ENCODE measurements at regions not wholly inside any gene's neighbourhood (a gene's known extent, or its start where the extent isn't known, plus 50 kb on each side); places are given as distances from the start of the nearest gene placed in this dataset.

GRCh38 chr3:20537234-20537633 lies 351.2 kb upstream of the SGO1 start:
- Mint-ChIP-seq H3K27ac (no peak overlapping the region), H3K27me3 (ENCODE audit: low read depth) (no peaks in the 10 kb centered on the region), H3K4me3 (no peak overlapping the region), H3K9me3 (no peaks in the 10 kb centered on the region), H3K4me1 (peaks cover 24% of the 10 kb centered on the region), H3K36me3 (no peaks in the 10 kb centered on the region)
- POLR2A ChIA-PET, result no interaction called here
- ATAC-seq, result no peak
- CTCF ChIA-PET, result no interaction called here
- TF ChIP-seq ESRRA (CRISPR knock-in tag; IDR thresholded peaks at IDR 0.05; ENCODE audit: borderline replicate concordance) (no peak), ZNF281 (CRISPR knock-in tag; IDR thresholded peaks at IDR 0.05) (no peak), HMGA2 (CRISPR knock-in tag; IDR thresholded peaks at IDR 0.05) (no peak), ZNF263 (CRISPR knock-in tag; IDR thresholded peaks at IDR 0.05; ENCODE audit: low read depth) (no peak), USF1 (CRISPR knock-in tag; IDR thresholded peaks at IDR 0.05) (no peak), ZBTB43 (CRISPR knock-in tag; IDR thresholded peaks at IDR 0.05) (no peak), NR1H2 (CRISPR knock-in tag; IDR thresholded peaks at IDR 0.05) (no peak), NR3C1 (CRISPR knock-in tag; conservative IDR thresholded peaks at IDR 0.05; ENCODE audit: low read depth) (no peak), RORB (CRISPR knock-in tag; IDR thresholded peaks at IDR 0.05) (no peak), IRF1 (CRISPR knock-in tag; IDR thresholded peaks at IDR 0.05) (no peak), ETV6 (CRISPR knock-in tag; IDR thresholded peaks at IDR 0.05) (no peak), ZSCAN18 (CRISPR knock-in tag; IDR thresholded peaks at IDR 0.05) (no peak)
- TF ChIP-seq, protein P1, sequence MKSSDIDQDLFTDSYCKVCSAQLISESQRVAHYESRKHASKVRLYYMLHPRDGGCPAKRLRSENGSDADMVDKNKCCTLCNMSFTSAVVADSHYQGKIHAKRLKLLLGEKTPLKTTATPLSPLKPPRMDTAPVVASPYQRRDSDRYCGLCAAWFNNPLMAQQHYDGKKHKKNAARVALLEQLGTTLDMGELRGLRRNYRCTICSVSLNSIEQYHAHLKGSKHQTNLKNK (CRISPR knock-in tag; IDR thresholded peaks at IDR 0.05), result no peak
- no peak for DNase-seq (ENCODE audit: low spot score)

DNA sequence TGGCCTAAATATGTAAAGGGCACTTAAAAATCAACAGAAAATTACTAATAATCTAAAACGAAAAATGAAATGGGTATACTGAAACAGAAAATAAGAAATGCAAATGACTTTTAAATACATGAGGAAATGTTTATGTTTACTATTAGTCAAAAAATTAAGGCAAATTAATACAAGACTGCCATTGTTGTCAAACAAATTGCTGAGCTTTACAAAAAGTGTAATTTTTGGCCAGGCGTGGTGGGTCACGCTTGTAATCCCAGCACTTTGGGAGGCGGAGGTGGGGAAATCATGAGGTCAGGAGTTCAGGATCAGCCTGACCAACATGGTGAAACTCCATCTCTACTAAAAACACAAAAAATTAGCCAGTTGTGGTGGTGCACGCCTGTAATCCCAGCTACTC lies 343.9 kb upstream of the SGO1 start:
- no peaks in the 10 kb centered on the region for H3K27me3 Mint-ChIP-seq (ENCODE audit: low read depth)
- peaks cover 11% of the 10 kb centered on the region for H3K4me1 Mint-ChIP-seq
- no peak for TF ChIP-seq OVOL2 (CRISPR knock-in tag; IDR thresholded peaks at IDR 0.05; ENCODE audit: borderline replicate concordance)
- DNase-seq (ENCODE audit: low spot score) (no peak), ATAC-seq (no peak)
- H3K27ac Mint-ChIP-seq, result no peak overlapping the region
- no peak overlapping the region for H3K4me3 Mint-ChIP-seq
- H3K36me3 Mint-ChIP-seq, result no peaks in the 10 kb centered on the region
- CTCF ChIA-PET, result no interaction called here
- POLR2A ChIA-PET, result no interaction called here
- H3K9me3 Mint-ChIP-seq, result no peaks in the 10 kb centered on the region

GRCh38 chr3:20528180-20528770 lies 342.3 kb upstream of the SGO1 start:
- ChIA-PET CTCF (interaction anchor here (1.2 kb wide), 1 partner anchor 16 kb away, joined by 3 read pairs; no protein-coding TSS in a partner anchor), POLR2A (no interaction called here)
- H3K27me3 Mint-ChIP-seq (ENCODE audit: low read depth), result no peaks in the 10 kb centered on the region
- no peaks in the 10 kb centered on the region for H3K4me1 Mint-ChIP-seq
- H3K36me3 Mint-ChIP-seq, result no peaks in the 10 kb centered on the region
- DNase-seq (ENCODE audit: low spot score) (no peak), ATAC-seq (no peak)
- TF ChIP-seq RELA (CRISPR knock-in tag; IDR thresholded peaks at IDR 0.05; ENCODE audit: borderline replicate concordance) (no peak), JAZF1 (CRISPR knock-in tag; IDR thresholded peaks at IDR 0.05) (no peak), CREM (CRISPR knock-in tag; IDR thresholded peaks at IDR 0.05) (no peak), TEAD4 (CRISPR knock-in tag; IDR thresholded peaks at IDR 0.05) (no peak), CREB1 (CRISPR knock-in tag; IDR thresholded peaks at IDR 0.05) (no peak), HMGXB4 (CRISPR knock-in tag; IDR thresholded peaks at IDR 0.05) (no peak), MXD4 (CRISPR knock-in tag; IDR thresholded peaks at IDR 0.05; ENCODE audit: borderline replicate concordance) (no peak)
- TF ChIP-seq, protein P2, sequence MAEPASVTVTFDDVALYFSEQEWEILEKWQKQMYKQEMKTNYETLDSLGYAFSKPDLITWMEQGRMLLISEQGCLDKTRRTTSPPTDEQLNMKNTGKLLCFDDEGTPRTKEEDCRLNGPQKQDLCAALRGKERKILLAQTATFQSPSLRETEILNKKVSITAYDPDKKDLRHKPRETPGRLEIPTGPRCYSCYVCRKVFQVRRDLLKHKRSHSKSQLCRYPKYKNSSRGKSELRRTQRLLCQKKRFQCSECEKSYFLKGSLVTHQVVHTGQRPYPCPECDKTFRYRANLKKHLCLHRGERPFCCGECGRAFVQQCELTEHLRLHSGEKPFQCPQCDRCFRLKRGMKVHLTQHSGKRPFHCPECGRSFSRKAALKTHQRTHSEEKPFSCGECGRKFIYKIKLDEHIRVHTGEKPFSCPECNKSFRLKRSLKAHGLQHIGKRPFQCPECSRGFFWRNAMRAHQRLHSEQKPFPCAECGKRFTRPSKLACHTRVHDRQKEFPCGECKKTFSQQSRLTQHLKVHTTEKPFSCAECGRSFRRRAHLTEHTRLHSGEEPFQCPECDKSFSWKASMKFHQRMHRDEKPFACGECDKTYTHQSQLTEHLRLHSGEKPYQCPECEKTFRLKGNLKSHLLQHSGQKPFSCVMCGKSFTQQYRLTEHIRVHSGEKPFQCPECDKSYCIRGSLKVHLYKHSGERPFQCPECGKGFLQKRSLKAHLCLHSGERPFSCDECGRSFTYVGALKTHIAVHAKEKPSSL (CRISPR knock-in tag; conservative IDR thresholded peaks at IDR 0.05), result no peak
- H3K4me3 Mint-ChIP-seq, result no peak overlapping the region
- H3K9me3 Mint-ChIP-seq, result no peaks in the 10 kb centered on the region
- H3K27ac Mint-ChIP-seq, result no peak overlapping the region
